Erythroblast (primary cell): ENCODE measurements at regions not wholly inside any gene's neighbourhood (a gene's known extent, or its start where the extent isn't known, plus 50 kb on each side); places are given as distances from the start of the nearest gene placed in this dataset.

Experiments used
- GATA1 ChIP-seq: IDR thresholded peaks from 2 replicates; pipeline ENCODE4 v1.6.1; 2011; ENCODE audit warnings: low read depth, mild to moderate bottlenecking, control low read depth, low read length, moderate library complexity
- POLR2A ChIP-seq: IDR thresholded peaks from 2 replicates; pipeline ENCODE4 v1.6.1; 2011; ENCODE audit warnings: mild to moderate bottlenecking, low read length

GRCh38 chr2:12044857-12045256, 298.4 kb downstream of the LPIN1 start:
- no peak for TF ChIP-seq POLR2A
- no peak for TF ChIP-seq GATA1
